ENCODE measurements at regions not wholly inside any gene's neighbourhood (a gene's known extent, or its start where the extent isn't known, plus 50 kb on each side); places are given as distances from the start of the nearest gene placed in this dataset.

GRCh38 chr2:71903841-71904240 is 243.8 kb downstream of the CYP26B1 start:
- WGBS, result 49% methylated on average over 1 of the region's 1 CpG
- TF ChIP-seq POLR2A (IDR thresholded peaks at IDR 0.05) (no peak), POLR2AphosphoS5 (IDR thresholded peaks at IDR 0.05) (no peak)
- TF ChIP-seq, protein P1, sequence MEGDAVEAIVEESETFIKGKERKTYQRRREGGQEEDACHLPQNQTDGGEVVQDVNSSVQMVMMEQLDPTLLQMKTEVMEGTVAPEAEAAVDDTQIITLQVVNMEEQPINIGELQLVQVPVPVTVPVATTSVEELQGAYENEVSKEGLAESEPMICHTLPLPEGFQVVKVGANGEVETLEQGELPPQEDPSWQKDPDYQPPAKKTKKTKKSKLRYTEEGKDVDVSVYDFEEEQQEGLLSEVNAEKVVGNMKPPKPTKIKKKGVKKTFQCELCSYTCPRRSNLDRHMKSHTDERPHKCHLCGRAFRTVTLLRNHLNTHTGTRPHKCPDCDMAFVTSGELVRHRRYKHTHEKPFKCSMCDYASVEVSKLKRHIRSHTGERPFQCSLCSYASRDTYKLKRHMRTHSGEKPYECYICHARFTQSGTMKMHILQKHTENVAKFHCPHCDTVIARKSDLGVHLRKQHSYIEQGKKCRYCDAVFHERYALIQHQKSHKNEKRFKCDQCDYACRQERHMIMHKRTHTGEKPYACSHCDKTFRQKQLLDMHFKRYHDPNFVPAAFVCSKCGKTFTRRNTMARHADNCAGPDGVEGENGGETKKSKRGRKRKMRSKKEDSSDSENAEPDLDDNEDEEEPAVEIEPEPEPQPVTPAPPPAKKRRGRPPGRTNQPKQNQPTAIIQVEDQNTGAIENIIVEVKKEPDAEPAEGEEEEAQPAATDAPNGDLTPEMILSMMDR (IDR thresholded peaks at IDR 0.05), result no peak
- H3K4me1 ChIP-seq (replicated peaks), result no peaks in the 10 kb centered on the region
- H3K9me3 ChIP-seq, result no peaks in the 10 kb centered on the region
- H3K36me3 ChIP-seq, result no peaks in the 10 kb centered on the region
- no peak overlapping the region for H3K27ac ChIP-seq
- H3K4me3 ChIP-seq, result no peak overlapping the region
- intact Hi-C loops (cut with DNase I), result no loop called here
- no peaks in the 10 kb centered on the region for H3K27me3 ChIP-seq (replicated peaks; ENCODE audit: insufficient read depth)
- DNase-seq (ENCODE audit: low spot score), result no peak

DNA sequence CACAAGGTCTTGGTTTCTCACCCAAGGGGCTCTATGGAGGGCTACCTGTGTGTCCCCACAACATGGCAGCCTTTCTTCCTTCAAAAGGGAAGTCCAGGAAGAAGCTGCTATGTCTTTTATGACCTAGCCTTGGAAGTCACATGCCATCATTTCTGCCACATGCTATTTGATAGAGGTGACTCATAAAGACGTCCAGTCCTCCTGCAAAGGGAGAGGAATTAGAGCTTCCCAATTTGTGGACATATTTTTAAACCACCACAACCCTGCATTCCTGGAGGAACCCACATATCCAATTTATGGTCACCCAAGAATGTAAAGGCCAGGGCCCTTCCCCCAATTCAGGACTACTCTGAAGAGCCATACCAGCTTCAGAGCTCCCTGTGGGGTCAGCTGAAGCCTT is 246.2 kb downstream of the CYP26B1 start:
- intact Hi-C loops (cut with DNase I), result no loop called here
- TF ChIP-seq POLR2A (IDR thresholded peaks at IDR 0.05) (no peak), POLR2AphosphoS5 (IDR thresholded peaks at IDR 0.05) (no peak)
- TF ChIP-seq, protein P1 (IDR thresholded peaks at IDR 0.05), result no peak
- no peak overlapping the region for H3K4me3 ChIP-seq
- 54% methylated on average over 1 of the region's 1 CpG for WGBS
- no peaks in the 10 kb centered on the region for H3K4me1 ChIP-seq (replicated peaks)
- no peak overlapping the region for H3K27ac ChIP-seq
- H3K27me3 ChIP-seq (replicated peaks; ENCODE audit: insufficient read depth), result no peaks in the 10 kb centered on the region
- no peaks in the 10 kb centered on the region for H3K36me3 ChIP-seq
- no peak for DNase-seq (ENCODE audit: low spot score)
- no peaks in the 10 kb centered on the region for H3K9me3 ChIP-seq

- 86% methylated on average over 29 of the region's 29 CpGs for WGBS
- intact Hi-C loops (cut with DNase I), result no loop called here
- Histone ChIP-seq H3K4me3 (no peak overlapping the region), H3K4me1 (replicated peaks) (no peaks in the 10 kb centered on the region), H3K27me3 (replicated peaks; ENCODE audit: insufficient read depth) (no peaks in the 10 kb centered on the region), H3K9me3 (no peaks in the 10 kb centered on the region), H3K36me3 (no peaks in the 10 kb centered on the region), H3K27ac (no peak overlapping the region)
- no peak for TF ChIP-seq POLR2A (IDR thresholded peaks at IDR 0.05)
- TF ChIP-seq, protein P1 (IDR thresholded peaks at IDR 0.05), result no peak
- no peak for TF ChIP-seq POLR2AphosphoS5 (IDR thresholded peaks at IDR 0.05)
- no peak for DNase-seq (ENCODE audit: low spot score)
Observed at GRCh38 chr2:71898851-71899681, 248.6 kb downstream of the CYP26B1 start.

GRCh38 chr2:71898375-71898774 is 249.3 kb downstream of the CYP26B1 start:
- no peak for DNase-seq (ENCODE audit: low spot score)

More at GRCh38 chr2:71898375-71898774, 249.3 kb downstream of the CYP26B1 start:
- Histone ChIP-seq H3K27ac (no peak overlapping the region), H3K4me3 (no peak overlapping the region), H3K36me3 (no peaks in the 10 kb centered on the region), H3K27me3 (replicated peaks; ENCODE audit: insufficient read depth) (no peaks in the 10 kb centered on the region), H3K4me1 (replicated peaks) (no peaks in the 10 kb centered on the region), H3K9me3 (no peaks in the 10 kb centered on the region)
- WGBS, result 91% methylated on average over 9 of the region's 9 CpGs
- intact Hi-C loops (cut with DNase I), result no loop called here
- no peak for TF ChIP-seq POLR2A (IDR thresholded peaks at IDR 0.05)
- TF ChIP-seq POLR2AphosphoS5 (IDR thresholded peaks at IDR 0.05), result no peak
- TF ChIP-seq, protein P1 (IDR thresholded peaks at IDR 0.05), result no peak

All from prostate gland (tissue), 2 donors.